Activated CD4-positive, alpha-beta T cell treated with anti-CD3 and anti-CD28 coated beads, Interleukin-2, amount 50 U/mL, for 24 hours (primary cell): ENCODE measurements at regions not wholly inside any gene's neighbourhood (a gene's known extent, or its start where the extent isn't known, plus 50 kb on each side); places are given as distances from the start of the nearest gene placed in this dataset.

Experiments used
- DNase-seq, 2 donors: peaks; one replicate each; pipeline ENCODE4 v3.0.0-alpha.2; 2020; ENCODE audit warnings: low read depth in 1 of 2, low spot score in 1 of 2

GRCh38 chr6:126091466-126091865 lies 105.1 kb downstream of the TRMT11 start:
- no peak for DNase-seq

- no peak for DNase-seq
Observed at GRCh38 chr6:126093108-126093507, 106.8 kb downstream of the TRMT11 start.

DNA sequence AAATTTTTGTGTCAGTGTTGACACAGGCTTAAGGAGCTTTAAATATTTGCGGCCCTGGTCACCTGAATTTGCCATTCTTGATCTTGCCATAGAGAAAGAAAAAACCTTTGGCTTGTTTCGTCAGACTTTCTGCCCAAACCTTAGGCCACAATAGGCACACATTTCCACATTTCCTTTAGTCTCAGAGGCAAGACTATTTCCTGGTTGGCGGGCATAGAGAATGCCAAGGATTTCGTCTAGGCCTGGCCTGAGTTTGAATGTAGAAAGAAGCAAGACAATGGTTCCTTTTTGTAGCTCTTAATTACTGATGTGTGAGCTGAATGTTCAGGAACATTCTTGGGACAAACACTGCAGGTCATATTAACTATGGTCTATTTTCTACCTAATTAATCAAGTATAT lies 108.1 kb downstream of the TRMT11 start:
- no peak for DNase-seq

DNA sequence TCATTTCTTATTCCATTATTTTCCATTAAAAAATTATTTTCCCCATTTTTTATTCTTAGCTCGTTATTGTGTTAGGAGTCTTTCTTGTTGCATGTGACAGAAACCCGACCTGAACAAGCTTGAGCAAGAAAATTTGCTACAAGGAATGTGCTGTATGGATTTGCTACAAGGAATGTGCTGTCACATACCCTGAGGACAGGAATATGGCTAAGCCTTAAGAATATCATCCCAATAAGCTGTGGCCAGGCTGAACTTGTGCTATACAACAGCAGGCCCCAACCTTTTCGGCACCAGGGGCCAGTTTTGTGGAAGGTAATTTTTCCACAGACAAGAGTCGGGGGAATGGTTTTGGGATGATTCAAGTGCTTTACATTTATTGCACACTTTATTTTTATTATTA lies 114.0 kb downstream of the TRMT11 start:
- no peak for DNase-seq

- no peak for DNase-seq
Observed at GRCh38 chr6:126102358-126102757, 116.0 kb downstream of the TRMT11 start.

- no peak for DNase-seq
Observed at GRCh38 chr6:126103993-126104392, 117.7 kb downstream of the TRMT11 start.

GRCh38 chr6:126107475-126108166 lies 121.3 kb downstream of the TRMT11 start:
- no peak for DNase-seq

- DNase-seq, result no peak
Observed at GRCh38 chr6:126110512-126111270, 124.4 kb downstream of the TRMT11 start.

- DNase-seq, result no peak
Observed at GRCh38 chr6:126111327-126111726, 125.0 kb downstream of the TRMT11 start.

GRCh38 chr6:126112171-126112632 lies 125.9 kb downstream of the TRMT11 start:
- DNase-seq, result no peak

DNA sequence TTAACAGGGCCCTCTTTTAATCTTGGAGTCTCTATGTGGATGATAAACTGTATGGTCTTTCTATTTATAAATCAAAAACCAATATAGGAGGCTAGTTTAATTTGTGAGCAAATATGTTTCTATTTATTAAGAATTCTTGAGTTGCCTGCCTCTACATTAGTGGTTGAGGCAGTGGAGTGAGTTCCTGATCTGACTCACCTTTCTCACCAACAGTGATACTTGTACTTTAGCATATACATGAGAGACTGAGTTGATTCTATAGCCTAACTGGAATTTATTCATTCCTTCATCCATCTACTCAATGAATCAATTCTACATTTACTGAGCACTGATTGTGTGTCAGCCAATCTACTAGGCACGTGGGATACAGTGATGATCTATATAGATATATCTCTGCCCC lies 126.9 kb downstream of the TRMT11 start:
- no peak for DNase-seq

- no peak for DNase-seq
Observed at GRCh38 chr6:126117251-126117650, 130.9 kb downstream of the TRMT11 start.

DNA sequence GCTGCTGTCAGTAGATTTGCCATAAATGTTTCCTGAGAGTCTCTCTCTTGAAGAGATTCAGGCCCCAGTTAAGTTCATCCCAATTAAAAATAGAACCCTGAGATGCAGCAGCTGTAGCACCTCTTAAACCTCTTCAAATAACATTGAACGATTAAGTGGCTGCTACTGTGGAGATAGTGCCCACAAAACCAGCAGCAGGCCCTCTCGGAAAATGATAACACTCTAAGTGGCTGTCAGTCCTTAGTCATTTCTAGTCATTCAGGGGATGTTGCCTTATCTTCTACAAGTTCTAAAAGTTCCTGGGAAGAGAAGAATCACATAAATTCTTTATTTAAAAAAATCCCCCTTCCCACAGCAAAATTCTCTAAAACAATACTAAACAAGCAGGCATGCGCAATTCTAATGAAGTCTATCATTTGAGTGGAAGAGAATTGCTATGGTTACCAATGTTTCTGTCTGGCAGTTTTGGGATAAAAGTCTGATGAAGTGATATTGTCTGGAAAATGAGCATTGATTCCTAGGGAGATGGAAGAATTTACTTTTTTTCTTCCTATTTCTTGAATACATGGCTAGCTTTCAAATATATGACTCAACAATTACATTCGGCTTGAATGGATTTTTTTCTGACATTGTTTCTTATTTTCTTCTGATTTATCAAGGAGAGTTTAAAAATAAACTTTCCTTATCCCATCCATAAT lies 131.9 kb downstream of the TRMT11 start:
- DNase-seq, result no peak

GRCh38 chr6:126118936-126119335 lies 132.6 kb downstream of the TRMT11 start:
- no peak for DNase-seq

DNA sequence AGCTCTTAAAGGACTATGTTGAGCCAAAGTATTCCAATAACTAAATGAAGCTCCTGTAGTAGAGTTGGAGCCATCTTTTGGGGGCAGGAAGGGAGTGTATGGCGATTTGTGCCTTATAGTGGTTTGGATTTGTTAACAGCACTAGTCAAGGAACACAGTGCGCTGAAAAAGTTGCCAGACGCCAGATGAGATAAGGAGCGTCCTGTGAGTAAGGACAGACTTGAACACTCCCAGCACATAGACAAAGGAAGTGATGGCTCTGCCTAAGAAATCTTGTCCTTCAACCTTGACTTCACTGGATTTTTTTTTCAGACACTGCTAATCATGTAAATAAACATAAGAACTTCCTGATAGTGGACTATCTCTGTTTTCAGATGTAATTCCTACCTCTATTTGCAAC lies 136.9 kb downstream of the TRMT11 start:
- DNase-seq, result no peak

DNA sequence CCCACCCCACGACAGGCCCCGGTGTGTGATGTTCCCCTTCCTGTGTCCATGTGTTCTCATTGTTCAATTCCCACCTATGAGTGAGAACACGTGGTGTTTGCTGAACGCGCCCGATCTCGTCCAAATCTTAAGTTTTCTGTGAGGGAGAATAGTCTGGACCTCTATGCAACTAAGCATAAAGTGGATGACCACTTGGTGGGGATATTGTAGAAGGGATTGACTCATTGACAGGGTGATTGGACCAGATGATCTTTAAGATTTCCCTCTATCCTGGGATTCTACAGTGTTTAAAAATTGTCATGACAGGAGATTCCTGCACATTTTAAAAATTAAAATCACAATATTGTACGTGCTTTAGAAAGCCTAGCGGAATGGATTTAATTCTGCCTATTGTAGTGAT lies 141.3 kb downstream of the TRMT11 start:
- DNase-seq, result no peak

- DNase-seq, result no peak
Observed at GRCh38 chr6:126131246-126131645, 144.9 kb downstream of the TRMT11 start.

DNA sequence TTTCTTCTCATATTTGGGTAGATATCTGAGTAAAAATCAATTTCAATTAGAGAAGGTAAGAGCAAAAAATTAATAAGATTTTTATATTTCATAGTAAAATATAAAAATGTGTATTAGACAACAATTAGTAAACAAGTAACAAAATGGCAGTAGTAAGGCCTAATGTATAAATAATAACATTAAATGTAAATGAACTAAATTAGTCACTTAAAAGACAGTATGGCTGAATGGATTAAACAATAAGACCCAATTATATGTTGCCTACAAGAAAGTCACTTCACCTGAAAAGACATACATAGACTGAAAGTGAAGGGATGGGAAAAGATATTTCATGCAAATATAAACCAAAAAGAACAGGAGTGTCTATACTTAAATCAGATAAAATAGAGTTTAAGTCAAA lies 147.6 kb downstream of the TRMT11 start:
- no peak for DNase-seq

DNA sequence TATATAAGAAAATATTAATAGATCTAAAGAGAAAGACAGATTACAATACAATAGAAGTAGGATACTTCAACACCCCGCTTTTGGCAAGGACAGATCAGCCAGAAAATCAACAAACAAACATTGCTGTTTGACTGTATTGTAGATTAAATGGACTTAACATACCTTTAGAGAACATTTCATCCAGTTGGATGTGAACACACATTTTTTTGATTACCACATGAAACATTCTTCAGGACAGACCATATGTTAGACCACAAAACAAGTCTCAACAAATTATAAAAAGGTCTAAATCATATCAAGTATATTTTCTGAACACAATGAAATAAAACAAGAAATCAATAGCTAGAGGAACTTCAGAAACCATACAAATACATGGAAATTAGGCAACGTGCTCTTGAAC lies 148.2 kb downstream of the TRMT11 start:
- no peak for DNase-seq

GRCh38 chr6:126140015-126140414 lies 153.7 kb downstream of the TRMT11 start:
- no peak for DNase-seq

GRCh38 chr6:126143761-126144251 lies 157.5 kb downstream of the TRMT11 start:
- no peak for DNase-seq

GRCh38 chr6:126145351-126145750 lies 159.0 kb downstream of the TRMT11 start:
- no peak for DNase-seq
